ENCODE measurements at regions not wholly inside any gene's neighbourhood (a gene's known extent, or its start where the extent isn't known, plus 50 kb on each side); places are given as distances from the start of the nearest gene placed in this dataset.

DNA sequence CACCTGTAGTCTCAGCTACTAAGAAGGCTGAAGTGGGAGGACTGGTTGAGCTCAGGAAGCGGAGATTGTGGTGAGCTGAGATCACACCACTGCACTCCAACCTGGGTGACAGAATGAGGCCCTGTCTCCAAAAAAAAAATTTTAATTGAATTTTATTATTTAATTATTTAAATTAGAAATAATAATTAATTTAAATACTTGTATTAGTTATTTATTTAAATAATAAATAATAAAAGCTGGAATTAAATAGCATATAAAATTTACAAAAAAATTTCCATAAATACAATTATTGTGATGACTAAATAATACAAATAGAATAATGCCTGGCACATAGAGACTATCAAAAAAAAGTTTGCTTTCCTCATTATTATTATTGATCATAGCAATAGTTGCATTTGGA is 371.5 kb downstream of the KCNA4 start:
- no peak for TF ChIP-seq POLR2A (IDR thresholded peaks at IDR 0.05)
- TF ChIP-seq, protein P1, sequence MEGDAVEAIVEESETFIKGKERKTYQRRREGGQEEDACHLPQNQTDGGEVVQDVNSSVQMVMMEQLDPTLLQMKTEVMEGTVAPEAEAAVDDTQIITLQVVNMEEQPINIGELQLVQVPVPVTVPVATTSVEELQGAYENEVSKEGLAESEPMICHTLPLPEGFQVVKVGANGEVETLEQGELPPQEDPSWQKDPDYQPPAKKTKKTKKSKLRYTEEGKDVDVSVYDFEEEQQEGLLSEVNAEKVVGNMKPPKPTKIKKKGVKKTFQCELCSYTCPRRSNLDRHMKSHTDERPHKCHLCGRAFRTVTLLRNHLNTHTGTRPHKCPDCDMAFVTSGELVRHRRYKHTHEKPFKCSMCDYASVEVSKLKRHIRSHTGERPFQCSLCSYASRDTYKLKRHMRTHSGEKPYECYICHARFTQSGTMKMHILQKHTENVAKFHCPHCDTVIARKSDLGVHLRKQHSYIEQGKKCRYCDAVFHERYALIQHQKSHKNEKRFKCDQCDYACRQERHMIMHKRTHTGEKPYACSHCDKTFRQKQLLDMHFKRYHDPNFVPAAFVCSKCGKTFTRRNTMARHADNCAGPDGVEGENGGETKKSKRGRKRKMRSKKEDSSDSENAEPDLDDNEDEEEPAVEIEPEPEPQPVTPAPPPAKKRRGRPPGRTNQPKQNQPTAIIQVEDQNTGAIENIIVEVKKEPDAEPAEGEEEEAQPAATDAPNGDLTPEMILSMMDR (IDR thresholded peaks at IDR 0.05) = no peak
- no peak for TF ChIP-seq POLR2AphosphoS5 (IDR thresholded peaks at IDR 0.05)

All from breast epithelium (tissue), 3 donors.